ENCODE measurements at regions not wholly inside any gene's neighbourhood (a gene's known extent, or its start where the extent isn't known, plus 50 kb on each side); places are given as distances from the start of the nearest gene placed in this dataset.
A peak's percentile ranks its signal among the peaks of the same experiment; 100 is the strongest.

DNA sequence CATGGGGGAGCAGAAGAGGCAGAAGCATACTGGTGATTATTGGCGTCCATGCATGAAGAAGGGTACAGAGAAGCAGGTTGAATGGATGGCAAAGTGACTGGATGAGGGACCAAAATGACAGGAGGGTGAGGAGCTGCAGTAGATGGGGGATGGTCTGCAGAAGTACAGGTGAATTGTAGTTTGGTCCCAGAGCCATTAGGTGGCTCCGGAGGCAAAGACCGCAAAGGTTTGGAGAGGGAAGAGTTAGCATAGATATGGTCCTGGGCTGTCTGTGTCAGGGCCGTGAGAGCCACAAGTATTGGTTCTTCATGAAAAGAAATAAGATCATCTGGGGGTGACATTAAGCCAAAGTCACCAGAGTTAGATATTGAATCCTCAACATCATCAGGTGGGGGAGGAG, 59.0 kb upstream of the ZNF726 start:
- Mint-ChIP-seq H3K36me3 (ENCODE audit: low read depth) (peaks cover 18% of the 10 kb centered on the region), H3K9me3 (peaks cover 69% of the 10 kb centered on the region)

More for the DNA sequence above, 59.0 kb upstream of the ZNF726 start:
- H3K79me2 ChIP-seq (replicated peaks; ENCODE audit: insufficient read depth) = no peaks in the 10 kb centered on the region
- Mint-ChIP-seq H3K4me1 (no peaks in the 10 kb centered on the region), H3K27me3 (ENCODE audit: insufficient read depth, low read depth, poor library complexity) (peaks cover 2% of the 10 kb centered on the region), H3K4me3 (no peak overlapping the region), H3K27ac (no peak overlapping the region)
- no peaks in the 10 kb centered on the region for H3K9me2 ChIP-seq (ENCODE audit: insufficient read depth)
- TF ChIP-seq, protein P1, sequence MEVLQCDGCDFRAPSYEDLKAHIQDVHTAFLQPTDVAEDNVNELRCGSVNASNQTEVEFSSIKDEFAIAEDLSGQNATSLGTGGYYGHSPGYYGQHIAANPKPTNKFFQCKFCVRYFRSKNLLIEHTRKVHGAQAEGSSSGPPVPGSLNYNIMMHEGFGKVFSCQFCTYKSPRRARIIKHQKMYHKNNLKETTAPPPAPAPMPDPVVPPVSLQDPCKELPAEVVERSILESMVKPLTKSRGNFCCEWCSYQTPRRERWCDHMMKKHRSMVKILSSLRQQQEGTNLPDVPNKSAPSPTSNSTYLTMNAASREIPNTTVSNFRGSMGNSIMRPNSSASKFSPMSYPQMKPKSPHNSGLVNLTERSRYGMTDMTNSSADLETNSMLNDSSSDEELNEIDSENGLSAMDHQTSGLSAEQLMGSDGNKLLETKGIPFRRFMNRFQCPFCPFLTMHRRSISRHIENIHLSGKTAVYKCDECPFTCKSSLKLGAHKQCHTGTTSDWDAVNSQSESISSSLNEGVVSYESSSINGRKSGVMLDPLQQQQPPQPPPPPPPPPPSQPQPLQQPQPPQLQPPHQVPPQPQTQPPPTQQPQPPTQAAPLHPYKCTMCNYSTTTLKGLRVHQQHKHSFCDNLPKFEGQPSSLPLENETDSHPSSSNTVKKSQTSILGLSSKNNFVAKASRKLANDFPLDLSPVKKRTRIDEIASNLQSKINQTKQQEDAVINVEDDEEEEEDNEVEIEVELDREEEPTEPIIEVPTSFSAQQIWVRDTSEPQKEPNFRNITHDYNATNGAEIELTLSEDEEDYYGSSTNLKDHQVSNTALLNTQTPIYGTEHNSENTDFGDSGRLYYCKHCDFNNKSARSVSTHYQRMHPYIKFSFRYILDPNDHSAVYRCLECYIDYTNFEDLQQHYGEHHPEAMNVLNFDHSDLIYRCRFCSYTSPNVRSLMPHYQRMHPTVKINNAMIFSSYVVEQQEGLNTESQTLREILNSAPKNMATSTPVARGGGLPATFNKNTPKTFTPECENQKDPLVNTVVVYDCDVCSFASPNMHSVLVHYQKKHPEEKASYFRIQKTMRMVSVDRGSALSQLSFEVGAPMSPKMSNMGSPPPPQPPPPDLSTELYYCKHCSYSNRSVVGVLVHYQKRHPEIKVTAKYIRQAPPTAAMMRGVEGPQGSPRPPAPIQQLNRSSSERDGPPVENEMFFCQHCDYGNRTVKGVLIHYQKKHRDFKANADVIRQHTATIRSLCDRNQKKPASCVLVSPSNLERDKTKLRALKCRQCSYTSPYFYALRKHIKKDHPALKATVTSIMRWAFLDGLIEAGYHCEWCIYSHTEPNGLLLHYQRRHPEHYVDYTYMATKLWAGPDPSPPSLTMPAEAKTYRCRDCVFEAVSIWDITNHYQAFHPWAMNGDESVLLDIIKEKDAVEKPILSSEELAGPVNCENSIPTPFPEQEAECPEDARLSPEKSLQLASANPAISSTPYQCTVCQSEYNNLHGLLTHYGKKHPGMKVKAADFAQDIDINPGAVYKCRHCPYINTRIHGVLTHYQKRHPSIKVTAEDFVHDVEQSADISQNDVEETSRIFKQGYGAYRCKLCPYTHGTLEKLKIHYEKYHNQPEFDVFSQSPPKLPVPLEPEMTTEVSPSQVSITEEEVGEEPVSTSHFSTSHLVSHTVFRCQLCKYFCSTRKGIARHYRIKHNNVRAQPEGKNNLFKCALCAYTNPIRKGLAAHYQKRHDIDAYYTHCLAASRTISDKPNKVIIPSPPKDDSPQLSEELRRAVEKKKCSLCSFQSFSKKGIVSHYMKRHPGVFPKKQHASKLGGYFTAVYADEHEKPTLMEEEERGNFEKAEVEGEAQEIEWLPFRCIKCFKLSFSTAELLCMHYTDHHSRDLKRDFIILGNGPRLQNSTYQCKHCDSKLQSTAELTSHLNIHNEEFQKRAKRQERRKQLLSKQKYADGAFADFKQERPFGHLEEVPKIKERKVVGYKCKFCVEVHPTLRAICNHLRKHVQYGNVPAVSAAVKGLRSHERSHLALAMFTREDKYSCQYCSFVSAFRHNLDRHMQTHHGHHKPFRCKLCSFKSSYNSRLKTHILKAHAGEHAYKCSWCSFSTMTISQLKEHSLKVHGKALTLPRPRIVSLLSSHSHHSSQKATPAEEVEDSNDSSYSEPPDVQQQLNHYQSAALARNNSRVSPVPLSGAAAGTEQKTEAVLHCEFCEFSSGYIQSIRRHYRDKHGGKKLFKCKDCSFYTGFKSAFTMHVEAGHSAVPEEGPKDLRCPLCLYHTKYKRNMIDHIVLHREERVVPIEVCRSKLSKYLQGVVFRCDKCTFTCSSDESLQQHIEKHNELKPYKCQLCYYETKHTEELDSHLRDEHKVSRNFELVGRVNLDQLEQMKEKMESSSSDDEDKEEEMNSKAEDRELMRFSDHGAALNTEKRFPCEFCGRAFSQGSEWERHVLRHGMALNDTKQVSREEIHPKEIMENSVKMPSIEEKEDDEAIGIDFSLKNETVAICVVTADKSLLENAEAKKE (CRISPR knock-in tag; IDR thresholded peaks at IDR 0.05) = no peak
- TF ChIP-seq, protein P2, sequence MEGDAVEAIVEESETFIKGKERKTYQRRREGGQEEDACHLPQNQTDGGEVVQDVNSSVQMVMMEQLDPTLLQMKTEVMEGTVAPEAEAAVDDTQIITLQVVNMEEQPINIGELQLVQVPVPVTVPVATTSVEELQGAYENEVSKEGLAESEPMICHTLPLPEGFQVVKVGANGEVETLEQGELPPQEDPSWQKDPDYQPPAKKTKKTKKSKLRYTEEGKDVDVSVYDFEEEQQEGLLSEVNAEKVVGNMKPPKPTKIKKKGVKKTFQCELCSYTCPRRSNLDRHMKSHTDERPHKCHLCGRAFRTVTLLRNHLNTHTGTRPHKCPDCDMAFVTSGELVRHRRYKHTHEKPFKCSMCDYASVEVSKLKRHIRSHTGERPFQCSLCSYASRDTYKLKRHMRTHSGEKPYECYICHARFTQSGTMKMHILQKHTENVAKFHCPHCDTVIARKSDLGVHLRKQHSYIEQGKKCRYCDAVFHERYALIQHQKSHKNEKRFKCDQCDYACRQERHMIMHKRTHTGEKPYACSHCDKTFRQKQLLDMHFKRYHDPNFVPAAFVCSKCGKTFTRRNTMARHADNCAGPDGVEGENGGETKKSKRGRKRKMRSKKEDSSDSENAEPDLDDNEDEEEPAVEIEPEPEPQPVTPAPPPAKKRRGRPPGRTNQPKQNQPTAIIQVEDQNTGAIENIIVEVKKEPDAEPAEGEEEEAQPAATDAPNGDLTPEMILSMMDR (conservative IDR thresholded peaks at IDR 0.05; ENCODE audit: low read depth in 2 of 2) = peak; percentile 40 to 42
- TF ChIP-seq STAT1 (IDR thresholded peaks at IDR 0.05; ENCODE audit: unreplicated experiment) (no peak), NANOG (IDR thresholded peaks at IDR 0.05; ENCODE audit: borderline replicate concordance) (no peak), CREB1 (CRISPR knock-in tag; IDR thresholded peaks at IDR 0.05; ENCODE audit: low read depth) (no peak)
- H4K20me1 ChIP-seq (replicated peaks; ENCODE audit: insufficient read depth) = no peaks in the 10 kb centered on the region
- no peaks in the 10 kb centered on the region for H3F3A ChIP-seq (replicated peaks; ENCODE audit: low read depth)
- DNase-seq (ENCODE audit: low spot score) (peak; percentile 46), ATAC-seq (peak; percentile 38; the same call in 1 of the 3 replicates)
- H3K4me1 ChIP-seq (ENCODE audit: insufficient read depth) = no peaks in the 10 kb centered on the region
- H3K27me3 ChIP-seq (ENCODE audit: insufficient read depth) = no peaks in the 10 kb centered on the region
- H2AFZ ChIP-seq = no peak overlapping the region
- H3K36me3 ChIP-seq (ENCODE audit: insufficient read depth) = no peaks in the 10 kb centered on the region
- H3K27ac ChIP-seq (ENCODE audit: low read depth) = no peak overlapping the region
- H3K4me3 ChIP-seq = no peak overlapping the region
- no peak overlapping the region for H3K4me2 ChIP-seq
